Peyer's patch (tissue), 4 donors: ENCODE measurements at regions not wholly inside any gene's neighbourhood (a gene's known extent, or its start where the extent isn't known, plus 50 kb on each side); places are given as distances from the start of the nearest gene placed in this dataset.

ENCODE experiments used
- POLR2A ChIP-seq, 2 donors: fragments of 450-650 bp; IDR thresholded peaks; one replicate each; pipeline ENCODE4 v1.5.1; 2017; ENCODE audit warnings: antibody characterized with exemption in 2 of 2, mild to moderate bottlenecking in 2 of 2, moderate library complexity in 2 of 2
- TF ChIP-seq, protein P1 (sequence below), 6 experiments: fragments of 450-650 bp in 4 of 6; fragments of 200-600 bp in 2 of 6; sonication (generic) in 1 of 6; IDR thresholded peaks; one replicate each; pipeline ENCODE4 v1.5.1; 2017 to 2019; ENCODE audit warnings: antibody characterized with exemption in 6 of 6, mild to moderate bottlenecking in 3 of 6, moderate library complexity in 1 of 6

DNA sequence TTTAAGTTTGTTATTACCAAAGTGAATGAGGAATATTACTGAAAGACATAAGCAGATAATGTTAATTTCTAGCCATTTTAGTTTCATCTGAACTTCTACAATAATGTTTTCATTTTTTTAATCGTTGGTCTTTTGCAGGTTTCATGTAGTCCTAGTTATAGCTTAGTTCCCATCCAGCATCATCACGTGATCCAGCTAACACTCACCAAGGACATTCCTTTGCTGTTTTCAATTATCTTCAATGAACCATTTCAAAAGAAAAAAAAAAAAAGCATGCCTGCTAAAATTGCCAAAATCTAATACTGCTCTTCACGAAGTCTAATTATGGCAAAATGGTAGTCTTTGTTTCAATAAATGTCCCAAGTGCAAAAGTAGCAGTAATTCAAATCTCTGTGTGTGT lies 187.7 kb upstream of the ATXN7L3B start:
- TF ChIP-seq, protein P1, sequence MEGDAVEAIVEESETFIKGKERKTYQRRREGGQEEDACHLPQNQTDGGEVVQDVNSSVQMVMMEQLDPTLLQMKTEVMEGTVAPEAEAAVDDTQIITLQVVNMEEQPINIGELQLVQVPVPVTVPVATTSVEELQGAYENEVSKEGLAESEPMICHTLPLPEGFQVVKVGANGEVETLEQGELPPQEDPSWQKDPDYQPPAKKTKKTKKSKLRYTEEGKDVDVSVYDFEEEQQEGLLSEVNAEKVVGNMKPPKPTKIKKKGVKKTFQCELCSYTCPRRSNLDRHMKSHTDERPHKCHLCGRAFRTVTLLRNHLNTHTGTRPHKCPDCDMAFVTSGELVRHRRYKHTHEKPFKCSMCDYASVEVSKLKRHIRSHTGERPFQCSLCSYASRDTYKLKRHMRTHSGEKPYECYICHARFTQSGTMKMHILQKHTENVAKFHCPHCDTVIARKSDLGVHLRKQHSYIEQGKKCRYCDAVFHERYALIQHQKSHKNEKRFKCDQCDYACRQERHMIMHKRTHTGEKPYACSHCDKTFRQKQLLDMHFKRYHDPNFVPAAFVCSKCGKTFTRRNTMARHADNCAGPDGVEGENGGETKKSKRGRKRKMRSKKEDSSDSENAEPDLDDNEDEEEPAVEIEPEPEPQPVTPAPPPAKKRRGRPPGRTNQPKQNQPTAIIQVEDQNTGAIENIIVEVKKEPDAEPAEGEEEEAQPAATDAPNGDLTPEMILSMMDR (IDR thresholded peaks at IDR 0.05) = no peak
- no peak for TF ChIP-seq POLR2A (IDR thresholded peaks at IDR 0.05)
